ENCODE measurements at regions not wholly inside any gene's neighbourhood (a gene's known extent, or its start where the extent isn't known, plus 50 kb on each side); places are given as distances from the start of the nearest gene placed in this dataset.

- no peak for DNase-seq (ENCODE audit: low read depth)
- no peak overlapping the region for H3K4me3 ChIP-seq (ENCODE audit: low read depth, low read length)
- no peak for TF ChIP-seq CTCF (conservative IDR thresholded peaks at IDR 0.05; ENCODE audit: low read depth, low read length)
Measured at GRCh38 chr16:72362973-72363372, 191.0 kb upstream of the PMFBP1 start.

- no peak for TF ChIP-seq CTCF (conservative IDR thresholded peaks at IDR 0.05; ENCODE audit: low read depth, low read length)
- no peak for DNase-seq (ENCODE audit: low read depth)
- H3K4me3 ChIP-seq (ENCODE audit: low read depth, low read length): no peak overlapping the region
Measured at GRCh38 chr16:72362476-72362875, 190.5 kb upstream of the PMFBP1 start.

GRCh38 chr16:72357910-72358309 lies 186.0 kb upstream of the PMFBP1 start:
- H3K4me3 ChIP-seq (ENCODE audit: low read depth, low read length): no peak overlapping the region
- no peak for TF ChIP-seq CTCF (conservative IDR thresholded peaks at IDR 0.05; ENCODE audit: low read depth, low read length)
- no peak for DNase-seq (ENCODE audit: low read depth)

- H3K4me3 ChIP-seq (ENCODE audit: low read depth, low read length): no peak overlapping the region
- no peak for DNase-seq (ENCODE audit: low read depth)
- no peak for TF ChIP-seq CTCF (conservative IDR thresholded peaks at IDR 0.05; ENCODE audit: low read depth, low read length)
Measured at GRCh38 chr16:72355561-72355960, 183.6 kb upstream of the PMFBP1 start.

- no peak for DNase-seq (ENCODE audit: low read depth)
- H3K4me3 ChIP-seq (ENCODE audit: low read depth, low read length): no peak overlapping the region
- no peak for TF ChIP-seq CTCF (conservative IDR thresholded peaks at IDR 0.05; ENCODE audit: low read depth, low read length)
Measured at GRCh38 chr16:72349719-72350118, 177.8 kb upstream of the PMFBP1 start.

GRCh38 chr16:72332926-72333325 lies 161.0 kb upstream of the PMFBP1 start:
- TF ChIP-seq CTCF (conservative IDR thresholded peaks at IDR 0.05; ENCODE audit: low read depth, low read length): no peak
- DNase-seq (ENCODE audit: low read depth): no peak
- no peak overlapping the region for H3K4me3 ChIP-seq (ENCODE audit: low read depth, low read length)

- no peak for TF ChIP-seq CTCF (conservative IDR thresholded peaks at IDR 0.05; ENCODE audit: low read depth, low read length)
- no peak for DNase-seq (ENCODE audit: low read depth)
- no peak overlapping the region for H3K4me3 ChIP-seq (ENCODE audit: low read depth, low read length)
Measured at GRCh38 chr16:72324578-72324977, 152.6 kb upstream of the PMFBP1 start.

Data from epithelial cell of proximal tubule (primary cell).